Fibroblast of peridontal ligament (primary cell): ENCODE measurements at regions not wholly inside any gene's neighbourhood (a gene's known extent, or its start where the extent isn't known, plus 50 kb on each side); places are given as distances from the start of the nearest gene placed in this dataset.
"Not testable (repeated sequence)": the region's sequence is repeated elsewhere in the genome, so short reads cannot be mapped to it uniquely, and the experiment has no call there.

Source experiments
- DNase-seq: peaks from one replicate; pipeline ENCODE4 v3.0.0-alpha.2; 2010; ENCODE audit errors: extremely low read depth

DNA sequence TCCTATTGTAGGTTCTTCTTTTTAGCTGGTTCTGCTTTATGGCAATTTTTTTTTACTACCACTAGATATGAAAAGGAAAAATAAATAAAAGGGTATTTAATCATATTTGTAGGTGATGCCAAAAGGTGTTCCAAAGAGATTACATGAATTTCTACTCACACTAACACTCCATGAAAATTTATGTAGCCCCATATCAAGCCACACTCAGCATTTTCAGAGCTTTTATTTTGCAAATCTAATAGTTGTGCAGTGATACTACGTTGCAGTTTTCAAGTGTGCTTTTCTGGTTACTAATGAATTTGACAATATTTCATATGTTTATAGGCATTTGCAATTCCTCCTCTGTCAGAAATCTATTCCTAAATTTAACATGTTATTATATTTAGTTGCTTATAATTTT lies 363.9 kb upstream of the TMEFF2 start:
- no peak for DNase-seq

- no peak for DNase-seq
These were observed 361.0 kb upstream of the TMEFF2 start for GRCh38 chr2:192555740-192556139.

- DNase-seq, result no peak
These were observed 357.0 kb upstream of the TMEFF2 start for GRCh38 chr2:192551760-192552159.

DNA sequence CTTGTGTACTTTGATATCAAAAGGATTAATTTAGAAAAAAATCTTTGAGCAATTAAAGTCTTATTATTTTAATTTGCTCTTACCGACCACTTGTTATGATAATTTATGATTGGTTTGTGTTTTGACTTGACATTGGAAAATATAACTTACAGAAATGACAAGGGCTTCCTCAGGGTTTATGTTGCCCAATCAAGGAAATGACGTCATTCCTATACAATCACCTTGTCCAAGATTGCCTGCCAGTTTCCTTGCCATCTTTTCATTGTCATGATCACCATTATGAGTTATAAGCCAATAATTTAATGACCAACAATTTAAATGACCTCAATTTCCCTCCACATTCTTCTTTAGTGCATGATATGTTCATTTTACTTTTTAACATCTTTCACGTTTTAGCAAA lies 351.8 kb upstream of the TMEFF2 start:
- DNase-seq, result no peak

DNA sequence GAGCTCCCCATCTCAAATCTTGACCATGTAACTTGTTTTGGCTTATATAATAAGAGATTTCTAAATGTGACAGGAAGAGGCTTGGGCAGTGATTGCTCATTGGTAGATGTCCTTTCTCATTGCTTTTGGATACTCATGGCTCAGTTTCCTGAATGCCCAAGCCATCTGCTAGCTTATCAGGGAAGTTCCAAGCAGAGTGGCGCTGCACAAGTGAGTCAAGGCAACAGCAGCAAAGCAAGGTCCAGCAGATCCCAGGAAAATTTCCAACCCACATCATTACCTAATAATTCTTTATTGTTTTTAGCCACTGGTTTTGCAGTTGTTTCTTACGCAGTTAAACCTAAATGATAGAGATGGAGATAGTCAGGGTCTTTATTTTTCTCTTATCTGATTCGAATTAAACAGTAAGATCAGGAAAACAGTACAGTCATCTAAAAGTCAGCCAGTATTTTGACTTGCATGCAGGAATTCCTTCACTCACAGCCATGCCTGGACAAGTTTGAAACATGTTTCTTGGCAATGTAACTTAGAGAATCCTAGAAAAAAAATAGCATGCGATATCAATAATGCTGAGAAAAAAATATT lies 349.7 kb upstream of the TMEFF2 start:
- no peak for DNase-seq

- DNase-seq, result not testable (repeated sequence)
These were observed 347.7 kb upstream of the TMEFF2 start for GRCh38 chr2:192542148-192543066.

- no peak for DNase-seq
These were observed 344.6 kb upstream of the TMEFF2 start for GRCh38 chr2:192539306-192539705.

DNA sequence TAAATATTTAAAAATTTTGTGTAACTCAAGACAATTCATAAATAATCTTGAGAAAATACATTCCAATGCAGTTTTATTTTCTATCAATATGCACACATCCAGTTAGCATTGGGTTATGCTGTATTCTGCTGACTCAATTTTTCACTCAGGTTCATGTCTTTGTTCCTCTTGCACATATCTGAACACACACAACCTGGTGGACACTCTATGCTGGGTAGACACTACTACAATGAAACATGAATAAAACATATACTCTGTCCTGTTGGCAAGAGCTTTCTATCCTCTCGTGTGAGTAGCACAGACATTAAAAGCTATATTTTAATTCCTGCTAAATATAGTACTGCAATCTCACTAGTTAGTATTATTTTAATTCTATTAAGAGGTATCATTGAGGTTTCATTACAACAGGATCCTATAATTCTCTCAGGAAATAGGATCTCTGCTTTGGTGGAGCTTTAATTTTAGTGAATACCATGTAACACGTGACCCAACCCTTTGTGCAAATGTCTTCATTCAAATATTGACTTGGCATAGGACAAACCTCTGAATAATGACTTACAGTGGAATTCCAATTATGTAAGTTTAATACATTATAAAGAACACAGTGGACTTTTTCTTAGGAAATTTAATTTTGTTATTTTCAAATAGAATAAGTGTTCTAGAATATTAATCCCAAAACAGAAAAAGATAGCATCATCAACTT lies 342.3 kb upstream of the TMEFF2 start:
- DNase-seq, result no peak

DNA sequence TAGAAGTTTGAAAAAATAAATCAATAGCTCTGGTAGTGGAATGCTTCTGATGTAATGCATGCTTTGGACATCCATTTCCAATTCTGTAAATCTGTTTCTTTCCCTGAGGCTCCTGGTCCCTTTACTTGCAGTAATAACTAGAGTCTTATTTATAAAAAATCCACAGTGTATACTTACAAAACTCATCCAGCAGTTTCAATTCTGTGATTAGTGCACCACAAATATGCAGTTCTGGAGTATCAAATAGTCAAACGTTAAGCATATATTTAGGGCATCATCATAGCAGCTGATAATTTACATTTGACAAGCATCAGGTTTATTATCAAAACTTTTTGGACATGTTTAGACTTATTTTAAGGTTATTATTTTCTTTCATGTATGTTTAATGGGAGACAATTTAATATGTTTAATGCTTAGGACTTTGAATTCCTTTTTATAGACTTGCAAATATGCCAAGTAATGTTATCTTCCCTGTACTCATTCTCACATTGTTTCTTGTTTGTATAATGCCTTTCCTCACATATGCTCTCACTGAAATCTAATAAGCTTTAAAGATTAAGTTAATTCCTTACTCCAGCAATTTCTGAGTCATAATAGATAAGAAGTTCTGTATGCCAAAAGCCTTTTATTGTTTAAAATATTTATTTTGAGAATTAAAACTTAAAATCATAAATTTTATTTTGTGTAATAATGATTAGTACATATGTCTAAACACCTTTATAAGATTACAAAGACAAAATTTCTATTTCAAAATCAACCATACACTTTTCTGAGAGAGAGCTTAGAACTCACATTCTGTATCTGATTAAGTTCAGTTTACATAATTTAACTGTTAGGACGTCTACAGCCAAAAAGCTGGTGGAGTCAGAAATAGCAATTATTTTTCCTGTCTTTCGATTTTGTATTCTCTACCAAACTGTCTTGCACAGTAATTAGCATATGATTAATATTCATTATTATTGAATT lies 341.5 kb upstream of the TMEFF2 start:
- DNase-seq, result no peak

- no peak for DNase-seq
These were observed 339.3 kb upstream of the TMEFF2 start for GRCh38 chr2:192534072-192534471.

DNA sequence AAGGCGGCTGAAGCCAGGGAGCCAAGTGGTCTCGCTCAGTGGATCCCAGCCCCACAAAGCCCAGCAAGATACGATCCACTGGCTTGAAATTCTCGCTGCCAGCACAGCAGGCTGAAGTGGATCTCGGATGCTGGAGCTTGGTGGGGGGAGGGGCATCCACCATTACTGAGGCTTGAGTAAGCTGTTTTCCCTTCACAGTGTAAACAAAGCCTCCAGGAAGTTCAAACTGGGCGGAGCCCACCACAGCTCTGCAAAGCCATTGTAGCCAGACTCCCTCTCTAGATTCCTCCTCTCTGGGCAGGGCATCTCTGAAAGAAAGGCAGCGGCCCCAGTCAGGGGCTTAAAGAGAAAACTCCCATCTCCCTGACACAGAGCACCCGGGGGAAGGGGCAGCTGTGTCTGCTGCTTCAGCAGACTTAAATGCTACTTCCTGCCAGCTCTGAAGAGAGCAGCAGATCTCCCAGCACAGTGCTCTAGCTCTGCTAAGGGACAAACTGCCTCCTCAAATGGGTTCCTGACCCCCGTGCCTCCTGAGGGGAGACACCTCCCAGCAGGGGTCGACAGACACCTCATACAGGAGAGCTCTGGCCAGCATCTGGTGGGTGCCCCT lies 330.0 kb upstream of the TMEFF2 start:
- not testable (repeated sequence) for DNase-seq

- not testable (repeated sequence) for DNase-seq
These were observed 329.5 kb upstream of the TMEFF2 start for GRCh38 chr2:192524214-192524613.

- no peak for DNase-seq
These were observed 321.2 kb upstream of the TMEFF2 start for GRCh38 chr2:192515937-192516336.

DNA sequence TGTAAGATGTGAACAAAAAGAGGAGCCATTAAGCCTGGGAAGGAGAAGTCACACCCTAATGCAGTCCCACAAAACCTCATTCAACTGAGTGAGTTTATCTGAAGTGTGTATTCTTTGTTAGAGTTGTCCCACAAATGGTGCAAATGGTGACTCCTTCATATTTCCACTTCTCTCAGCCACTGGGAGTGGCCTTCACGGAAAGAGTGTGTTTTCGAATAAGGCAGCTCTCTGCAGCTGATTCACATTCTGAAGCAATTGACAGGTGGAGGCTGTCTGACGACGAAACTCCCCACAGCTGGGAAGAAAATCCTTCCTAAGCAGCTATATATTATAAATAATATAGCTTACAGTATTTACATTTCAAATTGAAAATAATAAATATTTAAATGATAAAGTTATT lies 318.8 kb upstream of the TMEFF2 start:
- no peak for DNase-seq

GRCh38 chr2:192507836-192508450 lies 313.2 kb upstream of the TMEFF2 start:
- DNase-seq, result not testable (repeated sequence)

- DNase-seq, result no peak
These were observed 305.9 kb upstream of the TMEFF2 start for GRCh38 chr2:192500550-192501200.

- no peak for DNase-seq
These were observed 304.7 kb upstream of the TMEFF2 start for GRCh38 chr2:192499476-192499875.

- DNase-seq, result no peak
These were observed 304.0 kb upstream of the TMEFF2 start for GRCh38 chr2:192498747-192499146.

DNA sequence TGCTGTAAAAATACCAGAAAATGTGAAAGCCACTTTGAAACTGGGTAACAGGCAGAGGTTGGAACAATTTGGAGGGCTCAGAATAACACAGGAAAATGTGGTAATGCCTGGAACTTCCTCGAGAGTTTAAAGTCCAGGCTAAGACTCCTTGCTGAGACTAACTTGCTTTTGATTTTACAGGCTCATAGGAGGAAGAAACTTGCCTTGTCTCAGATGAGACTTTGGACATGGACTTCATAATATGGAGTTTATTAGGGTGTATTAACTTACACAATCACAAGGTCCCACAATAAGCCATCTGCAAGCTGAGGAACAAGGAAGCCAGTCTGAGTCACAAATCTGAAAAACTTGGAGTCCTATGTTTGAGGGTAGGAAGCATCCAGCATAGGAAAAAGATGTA lies 293.4 kb upstream of the TMEFF2 start:
- not testable (repeated sequence) for DNase-seq

DNA sequence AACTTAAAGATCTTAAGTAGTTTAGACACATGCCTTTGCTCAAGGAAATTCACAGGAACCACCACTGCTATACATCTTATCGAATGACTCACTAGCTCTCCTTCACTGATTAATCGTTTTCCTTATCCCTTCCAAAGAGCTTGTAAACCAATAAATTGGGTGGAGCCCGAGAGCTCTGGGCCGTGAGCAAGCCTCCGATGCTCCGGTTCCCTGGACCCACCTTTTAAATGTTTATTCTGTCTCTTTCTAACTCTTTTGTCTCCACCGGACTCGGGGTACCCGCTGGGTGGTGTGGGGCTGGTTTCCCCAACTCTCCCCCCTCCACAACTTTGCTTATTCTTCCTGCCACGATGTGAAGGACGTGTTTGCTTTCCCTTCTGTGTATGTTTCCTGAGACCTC lies 292.9 kb upstream of the TMEFF2 start:
- DNase-seq, result no peak
